ENCODE measurements at regions not wholly inside any gene's neighbourhood (a gene's known extent, or its start where the extent isn't known, plus 50 kb on each side); places are given as distances from the start of the nearest gene placed in this dataset.

GRCh38 chr2:223232896-223233295 lies 180.9 kb downstream of the KCNE4 start:
- TF ChIP-seq CTCF (IDR thresholded peaks at IDR 0.05) (no peak), EZH2 (IDR thresholded peaks at IDR 0.05) (no peak), EZH2phosphoT487 (IDR thresholded peaks at IDR 0.05) (no peak)

Measured in neural progenitor cell (in vitro differentiated cells).